KBM-7 (cell line): ENCODE measurements at regions not wholly inside any gene's neighbourhood (a gene's known extent, or its start where the extent isn't known, plus 50 kb on each side); places are given as distances from the start of the nearest gene placed in this dataset.
A peak's percentile ranks its signal among the peaks of the same experiment; 100 is the strongest.
"Not testable (repeated sequence)": the region's sequence is repeated elsewhere in the genome, so short reads cannot be mapped to it uniquely, and the experiment has no call there.

Source experiments
- DNase-seq: peaks from one replicate; pipeline ENCODE4 v3.0.0-alpha.2; 2015
- in situ Hi-C: fragments of 300-500 bp; cut with MboI; formaldehyde crosslinking; loops from 2 replicates; pipeline ENCODE4 v1.14.3; 2020; ENCODE audit warnings: low sequenced_read_pairs, low pct_unique_long_range_greater_than_20kb, mixed read lengths

DNA sequence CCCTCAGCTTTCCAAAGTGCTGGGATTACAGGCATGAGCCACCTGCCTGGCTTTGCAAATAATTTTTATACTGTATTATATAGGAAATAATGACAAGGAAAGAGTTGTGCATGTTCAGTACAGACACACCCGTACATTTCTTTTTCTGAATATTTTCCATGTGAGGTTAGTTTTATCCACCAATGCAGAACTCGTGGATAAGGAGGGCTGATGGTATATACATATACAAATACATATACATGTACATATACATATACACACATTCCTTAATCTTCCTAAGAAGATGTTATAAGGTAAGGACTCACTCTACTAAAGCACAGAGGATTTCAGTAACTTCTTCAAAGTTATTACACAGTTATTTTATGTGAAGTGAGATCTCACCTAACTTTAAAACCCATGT lies 925.8 kb downstream of the C4orf33 start:
- in situ Hi-C loops, result no loop called here
- no peak for DNase-seq

DNA sequence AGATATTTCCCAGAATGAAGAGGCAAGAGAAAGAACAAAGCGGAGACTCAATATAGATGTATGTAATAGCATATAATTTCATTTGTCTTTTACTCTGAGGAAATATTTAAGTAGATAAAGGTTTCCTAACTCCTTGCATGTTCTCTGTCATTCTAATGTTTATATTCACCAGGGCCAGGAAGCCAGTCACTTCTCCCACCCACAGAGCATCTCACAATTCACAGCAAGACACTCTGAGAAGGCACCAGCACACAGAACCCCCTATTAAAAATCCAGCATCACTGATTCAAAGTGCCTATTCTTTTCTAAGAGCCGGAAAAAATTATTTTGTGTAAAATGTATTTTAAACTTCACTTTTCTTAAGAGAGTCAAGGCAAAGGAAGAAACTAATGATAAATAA lies 927.1 kb downstream of the C4orf33 start:
- in situ Hi-C loops, result no loop called here
- no peak for DNase-seq

DNA sequence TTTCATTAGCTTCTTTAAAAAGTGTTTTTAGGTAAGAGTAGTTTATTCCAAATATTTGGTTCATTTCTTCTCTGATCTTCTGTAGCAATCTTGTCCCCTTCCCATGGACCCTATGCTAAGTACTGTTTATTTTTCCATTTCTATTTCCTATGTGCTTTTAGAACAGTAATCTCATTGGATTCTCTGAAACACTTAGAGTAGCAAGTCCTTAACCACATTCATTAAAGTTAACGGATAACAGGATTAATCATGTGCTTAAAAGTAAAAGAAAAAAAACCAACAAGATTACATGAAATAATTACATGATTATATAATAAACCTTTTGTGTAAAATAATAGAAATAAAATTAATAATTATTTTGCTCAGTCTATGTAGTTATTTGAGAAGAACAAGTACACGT lies 929.7 kb downstream of the C4orf33 start:
- in situ Hi-C loops, result no loop called here
- no peak for DNase-seq

DNA sequence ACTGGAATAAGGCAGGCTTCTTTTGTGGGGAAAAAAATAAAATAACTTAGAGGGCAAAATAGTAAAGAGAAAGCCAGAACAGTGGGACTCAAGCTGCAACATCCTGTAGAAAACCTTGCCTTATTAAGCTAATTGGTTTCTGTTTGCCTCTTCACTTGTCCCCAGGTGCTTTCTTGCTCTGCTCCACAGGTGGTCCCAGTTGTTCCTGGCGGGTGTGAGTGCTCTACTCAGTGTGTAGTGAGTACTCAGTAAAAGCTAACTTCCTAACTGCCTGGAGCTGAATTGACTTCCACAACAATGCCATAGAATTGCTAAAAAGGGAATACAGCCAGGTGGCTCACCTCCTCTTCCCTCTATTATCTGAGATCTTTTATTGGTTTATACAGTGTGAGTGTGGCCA lies 930.2 kb downstream of the C4orf33 start:
- no peak for DNase-seq
- in situ Hi-C loops, result no loop called here

DNA sequence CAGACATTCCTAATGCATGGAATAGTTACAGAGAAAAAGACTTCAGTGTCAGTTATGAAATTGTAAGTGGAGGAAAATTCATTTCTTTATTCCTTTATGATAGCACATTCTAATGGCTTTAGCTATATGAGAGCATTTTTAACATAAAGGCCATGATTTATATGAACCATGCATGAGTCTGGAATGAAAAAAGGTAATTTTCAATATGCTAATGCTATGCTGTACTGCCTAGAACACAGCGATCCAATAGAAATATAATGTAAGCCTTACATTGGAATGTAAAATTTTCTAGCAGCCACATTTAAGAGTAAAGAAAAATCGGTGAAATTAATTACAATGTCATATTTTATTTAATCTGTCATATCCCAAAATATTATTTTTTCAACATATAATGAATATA lies 932.0 kb downstream of the C4orf33 start:
- in situ Hi-C loops, result no loop called here
- DNase-seq, result no peak

DNA sequence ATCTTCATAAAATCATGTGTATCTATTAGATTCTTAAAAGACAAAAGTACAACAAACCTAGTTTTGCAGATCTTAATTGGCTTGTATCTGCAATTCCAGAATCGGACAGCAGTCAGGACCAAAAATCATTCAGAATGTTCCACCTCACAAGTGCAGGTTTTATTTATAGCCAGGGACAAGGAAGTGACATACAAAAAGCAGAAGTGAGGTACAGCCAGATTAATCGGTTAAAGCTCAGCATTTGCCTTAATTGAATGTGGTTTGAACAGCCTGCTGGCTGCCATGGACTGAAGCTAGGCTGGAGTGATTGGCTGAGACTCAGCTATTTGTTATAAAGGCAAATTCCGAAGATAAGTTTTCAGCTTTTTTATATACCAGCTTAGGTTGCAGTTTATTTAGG lies 932.6 kb downstream of the C4orf33 start:
- DNase-seq, result peak; percentile 93
- in situ Hi-C loops, result no loop called here

DNA sequence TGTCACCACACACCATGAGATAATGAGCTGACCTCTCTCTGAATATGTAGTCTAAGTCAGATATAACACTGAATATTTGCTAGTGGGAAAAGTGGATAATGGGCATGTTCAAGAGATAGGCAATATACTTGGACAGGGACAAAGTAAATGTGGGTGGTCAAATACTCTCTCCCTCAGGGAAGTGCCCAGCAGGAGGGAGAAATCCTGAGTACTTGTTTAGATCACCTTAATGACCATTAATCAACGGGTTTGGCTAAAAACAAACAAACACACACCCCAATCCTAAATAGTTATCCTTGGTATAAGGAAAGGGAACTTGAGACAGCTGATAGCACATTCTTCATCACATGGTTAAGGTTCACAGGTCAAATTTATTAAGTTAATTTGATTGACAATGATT lies 933.5 kb downstream of the C4orf33 start:
- DNase-seq, result no peak
- in situ Hi-C loops, result no loop called here

DNA sequence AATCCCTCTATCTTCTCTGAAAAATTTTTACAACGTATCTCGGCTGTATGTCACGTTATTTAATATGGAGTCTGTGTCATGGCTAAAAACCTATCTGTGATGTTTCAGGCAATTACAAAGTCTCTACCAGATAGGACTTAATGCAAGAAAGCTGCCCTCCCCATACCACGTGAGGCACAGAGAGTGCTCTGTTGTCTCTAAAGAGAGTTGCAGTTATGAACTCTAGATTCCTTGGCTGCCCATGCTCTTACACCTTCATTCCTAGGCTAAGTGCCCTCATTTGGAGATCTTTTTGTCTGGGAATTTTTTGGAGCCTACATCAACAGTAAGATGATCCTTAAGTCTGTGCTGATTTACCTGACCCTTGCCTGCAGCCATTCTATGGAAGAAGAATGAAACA lies 935.9 kb downstream of the C4orf33 start:
- no peak for DNase-seq
- in situ Hi-C loops, result no loop called here

DNA sequence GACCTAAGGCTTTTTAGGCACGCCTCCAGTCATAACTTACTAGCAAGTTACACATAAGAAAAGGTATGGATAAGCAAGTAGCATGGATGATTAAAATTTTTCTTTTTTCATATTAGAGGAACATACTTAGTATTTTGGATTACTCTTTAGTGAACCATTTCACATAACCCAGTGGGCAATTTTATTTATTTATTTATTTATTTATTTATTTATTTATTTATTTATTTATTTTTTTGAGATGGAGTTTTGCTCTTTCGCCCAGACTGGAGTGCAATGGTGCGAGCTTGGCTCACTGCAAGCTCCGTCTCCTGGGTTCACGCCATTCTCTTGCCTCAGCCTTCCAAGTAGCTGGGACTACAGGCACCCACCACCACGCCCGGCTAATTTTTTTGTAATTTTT lies 937.7 kb downstream of the C4orf33 start:
- in situ Hi-C loops, DNase-seq: not testable (repeated sequence)

DNA sequence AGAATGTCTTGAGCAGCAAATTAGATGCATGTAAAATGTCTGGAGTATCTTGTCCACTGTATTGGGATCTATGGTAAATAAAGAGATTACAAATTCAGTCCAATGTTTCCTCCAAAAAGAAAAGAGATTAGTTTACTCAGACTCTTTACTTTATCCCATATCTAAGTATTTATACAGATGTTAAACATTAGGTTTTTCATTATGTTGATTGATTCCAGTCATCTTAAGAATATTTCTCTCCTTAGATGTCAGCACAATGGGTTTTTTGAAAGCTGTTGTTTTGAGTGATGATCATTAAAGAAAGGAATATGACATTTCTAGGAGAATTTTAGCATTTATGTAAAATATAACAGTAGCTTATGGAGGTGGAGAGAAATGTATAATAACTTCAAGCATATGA lies 938.9 kb downstream of the C4orf33 start:
- DNase-seq, result no peak
- in situ Hi-C loops, result no loop called here

DNA sequence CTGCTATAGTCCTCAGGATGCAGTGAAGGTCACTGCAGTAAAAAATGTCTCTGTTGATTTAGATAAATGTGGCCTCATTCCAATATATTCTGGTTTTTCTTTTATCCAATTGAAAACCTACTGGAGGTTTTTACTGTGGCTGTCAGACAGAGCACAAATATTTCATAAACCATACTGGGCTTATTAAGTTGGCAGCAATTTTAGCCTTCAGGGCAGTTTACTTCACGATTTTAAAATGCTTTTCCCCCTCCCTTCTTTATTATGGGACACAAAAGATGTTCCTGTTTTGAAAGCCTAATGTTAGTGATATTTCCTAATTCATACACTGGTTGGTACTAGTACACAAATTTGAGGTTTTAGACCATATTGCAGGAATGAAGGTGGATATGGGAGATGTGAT lies 939.4 kb downstream of the C4orf33 start:
- in situ Hi-C loops, result no loop called here
- no peak for DNase-seq

DNA sequence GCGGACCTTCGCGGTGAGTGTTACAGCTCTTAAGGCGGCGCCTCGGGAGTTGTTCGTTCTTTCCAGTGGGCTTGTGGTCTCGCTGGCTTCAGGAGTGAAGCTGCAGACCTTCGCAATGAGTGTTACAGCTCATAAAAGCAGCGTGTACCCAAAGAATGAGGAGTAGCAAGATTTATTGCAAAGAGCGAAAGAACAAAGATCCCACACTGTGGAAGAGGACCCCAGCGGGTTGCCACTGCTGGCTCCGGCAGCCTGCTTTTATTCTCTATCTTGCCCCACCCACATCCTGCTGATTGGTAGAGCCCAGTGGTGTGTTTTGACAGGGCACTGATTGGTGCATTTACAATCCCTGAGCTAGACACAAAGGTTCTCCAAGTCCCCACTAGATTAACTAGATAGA lies 941.9 kb downstream of the C4orf33 start:
- in situ Hi-C loops, DNase-seq: not testable (repeated sequence)

DNA sequence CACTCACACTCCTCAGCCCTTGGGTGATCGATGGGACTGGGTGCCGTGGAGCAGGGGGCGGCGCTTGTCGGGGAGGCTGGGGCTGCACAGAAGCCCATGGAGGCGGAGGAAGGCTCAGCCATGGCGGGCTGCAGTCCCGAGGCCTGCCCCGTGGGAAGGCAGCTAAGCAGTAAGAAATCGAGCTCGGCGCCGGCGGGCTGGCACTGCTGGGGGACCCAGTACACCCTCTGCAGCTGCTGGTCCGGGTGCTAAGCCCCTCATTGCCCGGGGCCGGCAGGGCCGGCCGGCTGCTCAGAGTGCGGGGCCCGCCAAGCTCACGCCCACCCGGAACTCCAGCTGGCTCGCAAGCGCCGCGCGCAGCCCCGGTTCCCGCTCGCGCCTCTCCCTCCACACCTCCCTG lies 942.6 kb downstream of the C4orf33 start:
- in situ Hi-C loops, DNase-seq: not testable (repeated sequence)

DNA sequence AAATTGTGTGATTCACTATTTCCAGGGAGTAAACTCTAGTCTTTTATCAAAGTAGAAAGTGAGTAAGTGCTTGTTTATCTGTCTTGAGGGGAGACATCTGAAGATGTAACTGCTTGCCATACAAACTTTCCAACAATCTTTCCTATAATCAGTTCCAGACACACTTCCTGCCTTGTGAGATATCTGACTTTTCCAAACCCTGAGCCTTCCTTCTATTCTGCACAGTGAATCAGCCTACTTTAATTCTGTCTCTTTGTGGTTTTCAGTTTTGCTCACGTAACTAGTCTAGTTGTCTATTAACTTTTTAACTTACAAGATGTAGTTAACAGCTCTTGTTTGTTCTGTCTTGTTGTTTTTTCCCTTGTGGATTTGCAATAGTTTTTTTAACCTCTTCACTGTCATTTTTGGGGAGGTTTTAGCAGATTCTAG lies 947.8 kb downstream of the C4orf33 start:
- no peak for DNase-seq
- in situ Hi-C loops, result no loop called here

DNA sequence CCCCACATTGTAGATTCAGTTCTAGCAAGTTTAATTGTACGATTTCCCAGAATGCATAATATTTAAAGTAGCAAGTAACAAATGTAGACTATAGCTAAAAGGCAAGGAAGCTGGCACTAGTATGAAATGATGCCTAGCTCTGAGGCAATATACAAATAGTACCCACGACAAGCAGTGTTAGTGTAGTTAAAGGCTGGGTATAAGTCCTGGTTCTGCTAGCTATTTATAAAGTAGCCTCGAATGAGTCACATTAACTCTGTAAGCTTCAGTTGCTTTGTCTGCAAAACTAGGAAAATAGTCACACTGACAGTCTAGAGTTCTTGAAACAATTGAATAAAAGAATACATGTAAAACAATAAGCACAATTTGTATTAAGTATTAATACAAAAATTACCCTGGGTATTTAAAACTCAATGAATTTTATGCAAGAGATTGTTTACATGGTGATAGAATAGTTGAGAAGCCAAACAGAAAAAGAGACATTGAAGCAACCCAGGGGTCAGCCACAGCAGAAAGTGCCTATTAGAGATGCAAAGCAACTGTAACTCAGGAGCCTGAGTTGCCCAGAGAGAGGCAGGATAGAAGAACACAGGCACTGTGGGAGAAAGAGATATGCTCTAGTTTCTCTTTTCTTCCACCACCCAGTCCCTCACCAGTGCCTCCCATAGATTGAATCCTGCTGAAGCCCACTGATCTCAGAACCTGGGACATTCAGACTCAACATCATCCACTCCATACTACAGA lies 949.0 kb downstream of the C4orf33 start:
- DNase-seq, result no peak
- in situ Hi-C loops, result no loop called here

DNA sequence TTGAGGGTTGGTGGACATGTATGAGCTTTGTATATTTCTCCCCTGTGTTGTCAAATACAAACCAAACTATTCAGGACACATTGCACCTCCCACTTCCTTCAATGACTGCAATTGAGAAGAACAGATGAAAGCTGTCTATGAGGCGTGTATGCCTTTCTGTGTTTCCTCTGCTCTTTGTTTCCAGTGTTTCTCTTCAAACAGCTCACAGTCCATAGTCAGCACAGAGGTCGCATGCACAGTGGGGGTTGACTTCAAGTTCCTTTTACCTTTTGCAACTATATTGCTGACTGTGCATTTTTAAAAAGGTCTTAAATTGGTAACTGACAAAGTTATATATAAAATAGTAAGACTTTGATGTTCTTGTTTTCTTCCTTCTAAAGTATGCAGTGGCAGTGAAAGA lies 957.8 kb downstream of the C4orf33 start:
- no peak for DNase-seq
- in situ Hi-C loops, result no loop called here

DNA sequence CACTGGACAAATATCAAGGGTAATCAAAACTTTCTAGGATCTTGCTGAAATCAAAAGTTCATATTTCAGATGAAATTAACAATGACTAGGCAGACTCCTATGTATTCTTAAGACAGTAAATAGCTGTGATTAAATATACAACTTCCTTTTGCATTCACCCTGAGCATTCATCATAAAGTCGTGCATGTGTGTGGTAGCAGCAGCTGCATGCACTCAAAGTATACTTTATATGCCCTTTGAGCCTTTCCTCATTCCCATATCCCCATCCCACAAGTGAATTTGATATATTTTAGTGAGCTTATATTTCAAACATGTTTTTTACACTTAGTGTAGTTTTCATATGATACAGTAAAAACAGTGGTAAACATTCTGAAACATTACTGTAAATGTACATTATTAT lies 959.0 kb downstream of the C4orf33 start:
- DNase-seq, result no peak
- in situ Hi-C loops, result no loop called here

DNA sequence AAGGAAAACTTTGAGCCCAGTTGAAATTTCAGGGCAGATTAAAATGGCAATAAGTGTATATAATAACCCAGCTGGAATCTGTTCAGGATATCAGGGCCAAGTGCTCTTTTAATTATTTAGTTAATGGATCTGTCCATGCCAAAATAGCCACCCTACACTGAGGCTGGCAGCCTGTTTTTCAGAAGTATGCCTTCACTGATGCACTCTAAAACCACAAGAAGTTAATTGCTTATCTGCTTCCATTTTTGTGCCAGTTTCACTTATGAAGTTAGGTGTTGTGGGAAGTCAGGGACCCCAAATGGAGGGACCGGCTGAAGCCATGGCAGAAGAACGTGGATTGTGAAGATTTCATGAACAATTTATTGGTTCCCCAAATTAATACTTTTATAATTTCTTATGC lies 960.3 kb downstream of the C4orf33 start:
- in situ Hi-C loops, result no loop called here
- no peak for DNase-seq

DNA sequence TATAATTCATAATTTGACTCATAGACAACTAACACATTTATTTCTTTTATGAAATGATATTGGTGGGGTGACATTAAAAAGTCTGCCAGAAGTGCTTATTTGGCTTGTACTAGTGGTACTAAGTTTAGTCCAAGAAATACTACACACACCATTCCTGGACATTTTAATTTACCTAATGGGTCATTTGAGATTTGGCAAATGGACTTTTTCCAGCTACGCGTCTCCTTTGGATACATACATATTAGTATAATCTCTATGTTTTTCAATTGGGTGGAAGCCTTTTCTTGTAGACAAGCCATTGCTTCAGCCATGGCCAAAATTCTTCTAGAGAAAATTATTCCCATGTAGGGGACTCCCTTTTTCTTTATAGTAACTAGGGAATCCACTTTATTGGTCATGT lies 968.5 kb downstream of the C4orf33 start:
- in situ Hi-C loops, result no loop called here
- no peak for DNase-seq

DNA sequence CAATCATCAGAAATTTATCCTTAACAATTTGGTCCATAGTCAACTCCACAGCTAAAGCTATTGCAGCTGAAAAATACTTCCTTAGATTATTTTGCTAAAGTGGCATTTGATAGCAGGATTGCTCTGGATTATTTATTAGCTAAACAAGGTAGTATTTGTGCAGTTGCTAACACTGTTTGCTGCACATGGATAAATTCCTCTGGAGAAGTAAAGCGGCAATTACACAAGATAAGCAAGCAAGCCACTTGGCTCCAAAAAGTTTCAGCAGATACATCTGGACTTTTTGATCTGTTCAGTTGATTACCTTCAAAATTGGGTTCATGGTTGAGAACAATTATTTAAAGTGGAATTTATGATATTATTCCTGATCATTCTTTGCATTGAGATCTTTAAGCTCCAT lies 971.5 kb downstream of the C4orf33 start:
- in situ Hi-C loops, result no loop called here

DNA sequence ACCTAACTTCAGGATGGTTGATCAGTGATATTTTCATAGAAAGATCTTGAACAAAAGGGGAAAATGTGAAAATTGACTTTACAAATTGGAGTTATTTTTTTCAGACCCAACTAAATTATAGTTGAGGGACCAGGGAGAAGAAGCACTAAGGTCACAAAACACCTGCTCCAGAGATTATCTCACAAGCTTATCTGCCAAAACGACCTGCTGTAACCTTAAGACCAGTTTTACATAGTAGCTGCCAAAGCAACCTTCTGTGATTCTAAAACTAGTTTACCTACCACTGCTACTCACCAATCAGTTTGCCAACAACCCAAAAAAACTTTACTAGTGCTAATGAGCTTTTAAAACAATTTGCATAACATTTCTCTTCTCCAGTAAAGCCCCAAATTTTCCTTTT lies 972.1 kb downstream of the C4orf33 start:
- no peak for DNase-seq
- in situ Hi-C loops, result no loop called here

More for the DNA sequence above, 971.5 kb downstream of the C4orf33 start:
- DNase-seq, result no peak
